ENCODE measurements at regions not wholly inside any gene's neighbourhood (a gene's known extent, or its start where the extent isn't known, plus 50 kb on each side); places are given as distances from the start of the nearest gene placed in this dataset.

- H3K9ac ChIP-seq (ENCODE audit: low read depth, low read length) = no peak overlapping the region
- H3K9me3 ChIP-seq (ENCODE audit: insufficient read depth, low read depth, low read length) = no peaks in the 10 kb centered on the region
- no peak overlapping the region for H3K27ac ChIP-seq (ENCODE audit: low read length)
- H3K4me1 ChIP-seq (ENCODE audit: insufficient read depth, low read length) = peaks cover 4% of the 10 kb centered on the region; the same call in 1 of the 2 replicates
- no peaks in the 10 kb centered on the region for H3K27me3 ChIP-seq (ENCODE audit: insufficient read depth, low read length)
- no peaks in the 10 kb centered on the region for H3K36me3 ChIP-seq (ENCODE audit: insufficient read depth, low read depth, low read length)
- H3K4me3 ChIP-seq (ENCODE audit: low read length) = no peak overlapping the region
Observed at GRCh38 chr7:155204744-155205367, 92.8 kb upstream of the INSIG1 start.

- no peak overlapping the region for H3K4me3 ChIP-seq (ENCODE audit: low read length)
- no peak overlapping the region for H3K27ac ChIP-seq (ENCODE audit: low read length)
- peaks cover 7% of the 10 kb centered on the region; the same call in 1 of the 2 replicates for H3K4me1 ChIP-seq (ENCODE audit: insufficient read depth, low read length)
- no peaks in the 10 kb centered on the region for H3K9me3 ChIP-seq (ENCODE audit: insufficient read depth, low read depth, low read length)
- H3K9ac ChIP-seq (ENCODE audit: low read depth, low read length) = no peak overlapping the region
- no peaks in the 10 kb centered on the region for H3K36me3 ChIP-seq (ENCODE audit: insufficient read depth, low read depth, low read length)
- H3K27me3 ChIP-seq (ENCODE audit: insufficient read depth, low read length) = no peaks in the 10 kb centered on the region
Observed at GRCh38 chr7:155205368-155206317, 92.0 kb upstream of the INSIG1 start.

DNA sequence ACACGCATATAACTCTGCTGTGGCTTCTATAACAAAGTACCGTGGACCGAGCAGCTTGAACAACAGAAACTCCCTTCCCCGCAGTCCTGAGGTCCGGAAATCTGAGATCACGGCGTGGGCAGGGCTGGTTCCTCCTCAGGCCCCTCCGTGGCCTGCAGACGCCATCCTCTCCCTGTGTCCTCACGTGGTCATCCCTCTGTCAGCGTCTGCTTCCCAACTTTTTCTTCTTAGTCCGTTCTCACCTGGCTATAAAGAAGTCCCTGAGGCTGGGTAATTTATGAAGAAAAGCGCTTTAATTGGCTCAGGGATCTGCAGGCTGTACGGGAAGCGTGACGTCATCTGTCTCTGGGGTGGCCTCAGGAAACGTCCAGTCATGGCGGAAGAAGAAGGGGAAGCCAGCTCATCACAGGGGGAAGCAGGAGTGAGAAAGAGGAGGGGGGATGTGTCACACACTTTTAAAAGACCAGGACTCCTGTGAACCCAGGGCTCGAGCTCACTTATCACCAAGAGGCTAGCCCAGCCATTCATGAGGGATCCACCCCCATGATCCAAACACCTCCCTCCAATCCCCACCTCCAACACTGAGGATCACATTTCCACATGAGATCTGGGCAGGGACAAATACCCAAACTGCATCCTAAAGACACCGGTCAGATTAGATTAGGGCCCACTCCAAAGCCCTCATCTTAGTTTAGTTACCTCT is 91.2 kb upstream of the INSIG1 start:
- no peak overlapping the region for H3K9ac ChIP-seq (ENCODE audit: low read depth, low read length)
- no peak overlapping the region for H3K4me3 ChIP-seq (ENCODE audit: low read length)
- no peaks in the 10 kb centered on the region for H3K36me3 ChIP-seq (ENCODE audit: insufficient read depth, low read depth, low read length)
- H3K4me1 ChIP-seq (ENCODE audit: insufficient read depth, low read length) = peaks cover 7% of the 10 kb centered on the region; the same call in 1 of the 2 replicates
- no peaks in the 10 kb centered on the region for H3K27me3 ChIP-seq (ENCODE audit: insufficient read depth, low read length)
- H3K27ac ChIP-seq (ENCODE audit: low read length) = no peak overlapping the region
- no peaks in the 10 kb centered on the region for H3K9me3 ChIP-seq (ENCODE audit: insufficient read depth, low read depth, low read length)

GRCh38 chr7:155207326-155208002 is 90.2 kb upstream of the INSIG1 start:
- Histone ChIP-seq H3K27me3 (ENCODE audit: insufficient read depth, low read length) (no peaks in the 10 kb centered on the region), H3K9me3 (ENCODE audit: insufficient read depth, low read depth, low read length) (no peaks in the 10 kb centered on the region), H3K4me3 (ENCODE audit: low read length) (no peak overlapping the region), H3K9ac (ENCODE audit: low read depth, low read length) (no peak overlapping the region), H3K36me3 (ENCODE audit: insufficient read depth, low read depth, low read length) (no peaks in the 10 kb centered on the region), H3K4me1 (ENCODE audit: insufficient read depth, low read length) (peaks cover 7% of the 10 kb centered on the region; the same call in 1 of the 2 replicates), H3K27ac (ENCODE audit: low read length) (no peak overlapping the region)

DNA sequence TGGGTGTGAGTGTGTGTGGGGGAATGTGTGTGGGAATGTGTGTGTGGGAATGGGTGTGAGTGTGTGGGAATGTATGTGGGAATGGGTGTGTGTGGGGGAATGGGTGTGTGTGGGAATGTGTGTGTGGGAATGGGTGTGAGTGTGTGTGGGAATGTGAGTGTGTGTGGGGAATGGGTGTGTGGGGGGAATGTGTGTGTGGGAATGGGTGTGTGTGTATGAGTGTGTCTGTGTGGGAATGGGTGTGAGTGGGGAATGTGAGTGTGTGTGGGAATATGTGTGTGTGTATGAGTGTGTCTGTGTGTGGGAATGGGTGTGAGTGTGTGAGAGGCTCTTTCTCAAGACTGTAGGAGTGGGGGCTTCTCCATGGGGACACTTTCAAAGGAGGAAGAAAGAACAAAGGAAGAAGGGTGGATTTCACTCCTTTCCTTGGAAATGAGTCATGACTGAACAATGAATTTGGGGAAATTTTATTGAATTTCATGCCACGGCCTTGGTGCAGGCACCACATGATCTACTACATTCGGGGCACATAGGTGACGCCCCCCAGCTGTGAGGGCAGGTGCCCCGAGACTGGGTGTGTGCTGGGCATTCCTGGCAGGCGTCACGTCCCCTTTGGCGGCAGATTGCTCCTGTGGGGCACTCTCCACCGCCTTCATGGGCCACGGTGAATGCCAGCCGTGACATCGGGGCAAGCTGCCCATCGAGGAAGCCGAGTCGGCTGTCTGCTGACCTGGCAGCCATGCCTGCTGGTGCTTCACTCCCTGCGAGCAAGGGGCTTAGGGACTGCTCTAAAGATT is 88.8 kb upstream of the INSIG1 start:
- H3K27me3 ChIP-seq (ENCODE audit: insufficient read depth, low read length) = no peaks in the 10 kb centered on the region
- no peak overlapping the region for H3K27ac ChIP-seq (ENCODE audit: low read length)
- H3K4me1 ChIP-seq (ENCODE audit: insufficient read depth, low read length) = peaks cover 7% of the 10 kb centered on the region; the same call in 1 of the 2 replicates
- no peaks in the 10 kb centered on the region for H3K9me3 ChIP-seq (ENCODE audit: insufficient read depth, low read depth, low read length)
- no peaks in the 10 kb centered on the region for H3K36me3 ChIP-seq (ENCODE audit: insufficient read depth, low read depth, low read length)
- H3K9ac ChIP-seq (ENCODE audit: low read depth, low read length) = no peak overlapping the region
- no peak overlapping the region for H3K4me3 ChIP-seq (ENCODE audit: low read length)

- Histone ChIP-seq H3K9ac (ENCODE audit: low read depth, low read length) (no peak overlapping the region), H3K9me3 (ENCODE audit: insufficient read depth, low read depth, low read length) (no peaks in the 10 kb centered on the region), H3K36me3 (ENCODE audit: insufficient read depth, low read depth, low read length) (no peaks in the 10 kb centered on the region), H3K4me1 (ENCODE audit: insufficient read depth, low read length) (peaks cover 7% of the 10 kb centered on the region; the same call in 1 of the 2 replicates), H3K27ac (ENCODE audit: low read length) (no peak overlapping the region), H3K4me3 (ENCODE audit: low read length) (no peak overlapping the region), H3K27me3 (ENCODE audit: insufficient read depth, low read length) (no peaks in the 10 kb centered on the region)
Observed at GRCh38 chr7:155209478-155210319, 88.0 kb upstream of the INSIG1 start.

DNA sequence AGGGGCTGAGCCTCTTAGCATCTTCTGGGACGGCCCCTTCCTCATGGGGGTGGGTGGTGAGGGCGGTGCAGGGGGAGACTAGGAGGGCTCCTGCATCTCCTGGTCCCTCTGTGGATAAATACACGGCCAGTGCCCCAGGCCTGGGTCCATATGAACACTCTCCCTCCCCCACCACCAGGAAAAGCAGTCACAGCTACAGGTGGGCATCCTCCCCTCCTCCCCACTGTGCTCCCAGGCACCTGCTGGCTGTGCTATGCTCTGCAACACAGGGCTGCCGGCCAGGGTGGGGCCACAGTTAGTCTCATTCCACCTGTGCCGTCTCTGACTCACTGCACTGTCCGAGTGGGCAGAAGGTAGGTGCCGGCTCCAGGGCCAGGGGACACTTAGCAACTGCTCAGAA is 87.3 kb upstream of the INSIG1 start:
- Histone ChIP-seq H3K4me1 (ENCODE audit: insufficient read depth, low read length) (peaks cover 7% of the 10 kb centered on the region; the same call in 1 of the 2 replicates), H3K27ac (ENCODE audit: low read length) (no peak overlapping the region)

DNA sequence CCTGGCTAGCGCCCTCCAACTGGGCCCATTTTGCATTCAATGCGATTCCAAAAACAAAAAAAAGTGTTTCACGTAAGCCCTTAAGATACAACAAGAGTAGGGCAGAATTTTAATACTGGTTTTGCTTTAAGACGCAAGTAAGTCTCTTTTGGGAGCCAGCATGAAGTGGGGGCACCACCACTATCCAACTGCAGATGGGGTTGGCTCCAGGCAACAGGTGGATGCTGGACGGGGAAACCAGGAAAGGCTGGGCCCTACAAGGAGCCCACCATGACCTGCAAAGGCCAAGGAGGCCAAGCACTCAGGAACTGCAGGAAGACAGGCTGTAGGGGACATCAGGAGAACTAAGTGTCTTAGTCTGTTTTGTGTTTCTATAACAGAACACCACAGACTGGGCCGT is 86.5 kb upstream of the INSIG1 start:
- H3K9me3 ChIP-seq (ENCODE audit: insufficient read depth, low read depth, low read length) = no peaks in the 10 kb centered on the region
- H3K9ac ChIP-seq (ENCODE audit: low read depth, low read length) = no peak overlapping the region
- H3K36me3 ChIP-seq (ENCODE audit: insufficient read depth, low read depth, low read length) = no peaks in the 10 kb centered on the region
- peaks cover 7% of the 10 kb centered on the region; the same call in 1 of the 2 replicates for H3K4me1 ChIP-seq (ENCODE audit: insufficient read depth, low read length)
- H3K27ac ChIP-seq (ENCODE audit: low read length) = no peak overlapping the region
- no peak overlapping the region for H3K4me3 ChIP-seq (ENCODE audit: low read length)
- H3K27me3 ChIP-seq (ENCODE audit: insufficient read depth, low read length) = no peaks in the 10 kb centered on the region

More for the DNA sequence above, 87.3 kb upstream of the INSIG1 start:
- H3K36me3 ChIP-seq (ENCODE audit: insufficient read depth, low read depth, low read length) = no peaks in the 10 kb centered on the region
- no peaks in the 10 kb centered on the region for H3K9me3 ChIP-seq (ENCODE audit: insufficient read depth, low read depth, low read length)
- H3K27me3 ChIP-seq (ENCODE audit: insufficient read depth, low read length) = no peaks in the 10 kb centered on the region
- no peak overlapping the region for H3K9ac ChIP-seq (ENCODE audit: low read depth, low read length)
- no peak overlapping the region for H3K4me3 ChIP-seq (ENCODE audit: low read length)

DNA sequence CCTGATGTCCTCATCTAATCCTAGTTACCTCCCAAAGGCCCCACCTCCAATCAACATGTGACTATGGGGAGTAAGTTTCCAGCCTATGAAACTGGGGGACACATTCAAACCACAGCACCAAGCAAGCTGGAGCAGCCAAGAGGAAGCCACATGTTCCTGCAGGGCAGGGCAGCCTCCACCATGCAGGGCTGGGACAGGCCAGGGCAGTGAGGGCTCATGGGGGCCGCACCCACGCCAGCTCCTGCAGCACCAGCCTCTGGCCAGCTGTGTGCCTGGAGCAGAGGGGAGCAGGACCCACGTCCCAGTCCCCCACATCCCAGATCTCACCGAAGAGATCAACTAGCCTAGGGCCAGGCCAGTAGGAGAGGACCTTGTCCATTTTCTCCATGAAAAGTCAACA is 85.9 kb upstream of the INSIG1 start:
- Histone ChIP-seq H3K9me3 (ENCODE audit: insufficient read depth, low read depth, low read length) (no peaks in the 10 kb centered on the region), H3K27me3 (ENCODE audit: insufficient read depth, low read length) (no peaks in the 10 kb centered on the region), H3K4me3 (ENCODE audit: low read length) (no peak overlapping the region), H3K36me3 (ENCODE audit: insufficient read depth, low read depth, low read length) (no peaks in the 10 kb centered on the region), H3K27ac (ENCODE audit: low read length) (no peak overlapping the region), H3K9ac (ENCODE audit: low read depth, low read length) (no peak overlapping the region), H3K4me1 (ENCODE audit: insufficient read depth, low read length) (peaks cover 7% of the 10 kb centered on the region; the same call in 1 of the 2 replicates)
